Osteocyte (in vitro differentiated cells): ENCODE measurements at regions not wholly inside any gene's neighbourhood (a gene's known extent, or its start where the extent isn't known, plus 50 kb on each side); places are given as distances from the start of the nearest gene placed in this dataset.

Source experiments
- DNase-seq: peaks from one replicate; pipeline ENCODE4 v3.0.0; 2021; ENCODE audit warnings: mixed read lengths; ENCODE audit not compliant: unreplicated experiment; ENCODE audit errors: extremely low spot score
- H3K27ac Mint-ChIP-seq: one replicate; pipeline ENCODE4 v1.8.0; 2021; ENCODE audit warnings: mild to moderate bottlenecking, mixed read lengths; ENCODE audit not compliant: unreplicated experiment
- H3K27me3 Mint-ChIP-seq: one replicate; pipeline ENCODE4 v1.8.0; 2021; ENCODE audit warnings: mixed read lengths; ENCODE audit not compliant: unreplicated experiment
- H3K36me3 Mint-ChIP-seq: one replicate; pipeline ENCODE4 v1.8.0; 2021; ENCODE audit warnings: mixed read lengths; ENCODE audit not compliant: unreplicated experiment
- H3K4me1 Mint-ChIP-seq: one replicate; pipeline ENCODE4 v1.8.0; 2021; ENCODE audit warnings: mixed read lengths; ENCODE audit not compliant: unreplicated experiment
- H3K4me3 Mint-ChIP-seq: one replicate; pipeline ENCODE4 v1.8.0; 2021; ENCODE audit warnings: mild to moderate bottlenecking, moderate library complexity, mixed read lengths; ENCODE audit not compliant: unreplicated experiment
- H3K9me3 Mint-ChIP-seq: one replicate; pipeline ENCODE4 v1.8.0; 2021; ENCODE audit warnings: mixed read lengths; ENCODE audit not compliant: unreplicated experiment
- CTCF ChIP-seq: fragments of 200-600 bp; sonication (generic); IDR thresholded peaks from 2 replicates; pipeline ENCODE4 v1.5.0; 2021; ENCODE audit warnings: antibody characterized with exemption, mild to moderate bottlenecking, moderate library complexity

DNA sequence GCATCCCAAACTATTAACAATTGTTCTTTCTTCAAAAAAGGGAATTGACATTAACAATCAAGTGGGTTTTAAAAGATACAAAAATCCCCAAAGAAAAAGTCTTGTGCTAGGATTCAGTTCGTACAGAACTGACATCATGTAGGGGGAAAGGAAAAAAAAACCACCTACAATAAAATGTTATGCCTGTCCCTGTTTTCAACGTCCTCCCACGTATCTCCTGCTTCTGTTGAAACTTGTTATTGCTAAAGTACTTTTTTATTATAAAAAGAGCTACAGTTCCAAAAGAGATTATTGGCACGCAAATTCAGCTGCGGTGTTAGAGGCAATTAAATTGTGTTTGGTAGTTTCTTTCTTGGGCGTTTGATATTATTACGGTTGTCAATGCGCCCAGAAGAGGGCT lies 102.8 kb upstream of the PHACTR1 start:
- Mint-ChIP-seq H3K36me3 (no peaks in the 10 kb centered on the region), H3K27me3 (no peaks in the 10 kb centered on the region), H3K9me3 (no peaks in the 10 kb centered on the region), H3K27ac (no peak overlapping the region), H3K4me1 (no peaks in the 10 kb centered on the region), H3K4me3 (no peak overlapping the region)
- TF ChIP-seq CTCF: no peak
- no peak for DNase-seq

DNA sequence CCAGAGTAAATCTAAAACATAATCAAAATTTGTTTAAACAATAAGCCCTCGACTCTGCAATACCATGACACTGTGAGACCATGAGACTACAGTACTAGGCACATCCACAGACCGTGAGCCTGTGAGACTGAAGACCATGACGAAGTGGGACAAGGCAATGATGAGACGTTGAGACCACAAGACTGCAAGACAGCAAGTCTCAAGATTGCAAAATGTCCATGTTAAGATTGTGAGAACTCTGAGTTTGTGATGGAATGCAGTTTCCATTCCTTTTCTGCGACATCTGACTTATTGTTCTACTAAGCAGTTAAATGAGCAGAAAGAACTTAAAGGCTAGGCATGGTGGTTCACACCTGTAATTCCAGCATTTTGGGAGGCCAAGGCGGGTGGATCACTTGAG lies 102.1 kb upstream of the PHACTR1 start:
- no peak for DNase-seq
- Mint-ChIP-seq H3K4me3 (no peak overlapping the region), H3K36me3 (no peaks in the 10 kb centered on the region), H3K27me3 (no peaks in the 10 kb centered on the region), H3K27ac (no peak overlapping the region), H3K9me3 (no peaks in the 10 kb centered on the region), H3K4me1 (no peaks in the 10 kb centered on the region)
- TF ChIP-seq CTCF: no peak

DNA sequence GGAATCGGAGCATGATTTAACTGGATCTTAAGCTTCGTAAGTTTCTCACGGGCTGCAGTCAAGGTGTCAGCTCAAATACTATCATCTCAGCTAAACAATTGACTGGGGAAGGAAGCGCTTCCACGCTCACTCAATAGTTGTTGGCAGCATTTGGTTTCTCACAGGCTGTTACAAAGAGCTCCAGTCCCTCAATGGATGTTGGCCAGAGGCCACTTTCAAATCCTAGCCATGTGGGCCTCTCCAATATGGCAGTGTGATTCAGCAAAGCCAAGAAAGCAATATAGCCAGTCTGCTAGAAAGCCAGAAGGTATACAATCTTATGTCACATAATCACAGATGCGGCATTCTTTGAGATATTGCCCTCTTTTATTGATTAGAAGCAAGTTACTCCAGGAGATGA lies 98.3 kb upstream of the PHACTR1 start:
- H3K27me3 Mint-ChIP-seq: peaks cover 23% of the 10 kb centered on the region
- no peak for DNase-seq
- no peak overlapping the region for H3K27ac Mint-ChIP-seq
- no peak for TF ChIP-seq CTCF
- H3K4me1 Mint-ChIP-seq: no peaks in the 10 kb centered on the region
- no peaks in the 10 kb centered on the region for H3K36me3 Mint-ChIP-seq
- H3K9me3 Mint-ChIP-seq: no peaks in the 10 kb centered on the region
- H3K4me3 Mint-ChIP-seq: no peak overlapping the region

DNA sequence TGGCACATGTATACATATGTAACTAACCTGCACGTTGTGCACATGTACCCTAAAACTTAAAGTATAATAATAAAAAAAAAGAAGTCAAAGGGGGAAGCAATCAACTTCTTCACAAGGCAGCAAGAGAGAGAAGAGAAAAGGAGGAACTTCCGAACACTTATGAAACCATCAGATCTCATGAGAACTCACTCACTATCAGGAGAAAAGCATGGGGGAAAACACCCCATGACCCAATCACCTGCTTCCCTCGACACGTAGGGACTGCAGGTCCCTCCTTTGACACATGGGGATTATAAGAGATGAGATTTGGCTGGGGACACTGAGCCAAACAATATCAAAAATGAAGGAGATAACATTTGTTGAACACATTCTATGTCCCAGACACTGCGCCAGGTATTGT lies 94.8 kb upstream of the PHACTR1 start:
- H3K4me3 Mint-ChIP-seq: no peak overlapping the region
- no peaks in the 10 kb centered on the region for H3K9me3 Mint-ChIP-seq
- DNase-seq: no peak
- H3K27me3 Mint-ChIP-seq: peaks cover 31% of the 10 kb centered on the region
- no peaks in the 10 kb centered on the region for H3K36me3 Mint-ChIP-seq
- no peaks in the 10 kb centered on the region for H3K4me1 Mint-ChIP-seq
- no peak overlapping the region for H3K27ac Mint-ChIP-seq
- TF ChIP-seq CTCF: no peak

DNA sequence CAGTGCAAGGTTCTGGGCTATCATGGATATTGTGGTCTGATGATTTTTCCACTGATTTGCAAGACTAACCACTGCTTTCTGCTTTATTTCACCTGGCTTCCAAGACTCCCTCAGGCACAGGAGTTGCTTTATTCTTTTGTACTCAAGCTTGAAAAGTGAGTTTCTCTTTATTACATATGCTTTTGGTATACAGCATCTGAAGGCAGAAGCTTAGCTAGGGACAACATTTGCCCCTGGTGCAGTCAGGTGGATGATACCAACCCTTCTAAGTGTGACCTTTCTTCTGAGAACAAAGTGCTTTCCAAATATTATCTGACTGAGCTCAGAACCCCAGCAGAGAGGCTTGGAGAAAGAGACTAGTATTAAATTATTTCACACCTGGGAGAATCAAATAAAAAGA lies 94.0 kb upstream of the PHACTR1 start:
- no peak for TF ChIP-seq CTCF
- peaks cover 34% of the 10 kb centered on the region for H3K27me3 Mint-ChIP-seq
- H3K27ac Mint-ChIP-seq: no peak overlapping the region
- DNase-seq: no peak
- no peaks in the 10 kb centered on the region for H3K4me1 Mint-ChIP-seq
- no peaks in the 10 kb centered on the region for H3K36me3 Mint-ChIP-seq
- no peaks in the 10 kb centered on the region for H3K9me3 Mint-ChIP-seq
- no peak overlapping the region for H3K4me3 Mint-ChIP-seq
